ENCODE measurements at regions not wholly inside any gene's neighbourhood (a gene's known extent, or its start where the extent isn't known, plus 50 kb on each side); places are given as distances from the start of the nearest gene placed in this dataset.

GRCh38 chr13:90184355-90184754, 1163.1 kb upstream of the MIR17HG start:
- intact Hi-C loops (cut with micrococcal nuclease; ENCODE audit: unreplicated experiment) = no loop called here
- Histone ChIP-seq H3K4me2 (no peak overlapping the region), H3K27me3 (ENCODE audit: insufficient read depth, low read depth) (no peaks in the 10 kb centered on the region), H3K4me1 (replicated peaks; ENCODE audit: insufficient read depth) (no peaks in the 10 kb centered on the region), H3F3A (ENCODE audit: insufficient read depth, low read depth) (no peaks in the 10 kb centered on the region), H2AFZ (no peak overlapping the region), H3K79me2 (ENCODE audit: low read depth) (no peaks in the 10 kb centered on the region), H3K27ac (no peak overlapping the region), H3K36me3 (ENCODE audit: low read depth) (no peaks in the 10 kb centered on the region), H3K9me2 (ENCODE audit: insufficient read depth) (no peaks in the 10 kb centered on the region), H3K4me3 (no peak overlapping the region), H4K20me1 (ENCODE audit: insufficient read depth) (no peaks in the 10 kb centered on the region), H3K9me3 (ENCODE audit: insufficient read depth, low read depth) (no peaks in the 10 kb centered on the region)
- TF ChIP-seq EZH2 (IDR thresholded peaks at IDR 0.05; ENCODE audit: low read depth) = no peak
- TF ChIP-seq CTCF (conservative IDR thresholded peaks at IDR 0.05) = no peak
- ChIA-PET CTCF (no interaction called here), POLR2A (ENCODE audit: unreplicated experiment) (no interaction called here)
- no peak for DNase-seq
- BruUV-seq (replicated peaks) = no TSS peak

GRCh38 chr13:90185734-90186133, 1161.8 kb upstream of the MIR17HG start:
- H3K9me2 ChIP-seq (ENCODE audit: insufficient read depth) = no peaks in the 10 kb centered on the region

GRCh38 chr13:90187478-90188350, 1159.8 kb upstream of the MIR17HG start:
- no peaks in the 10 kb centered on the region for H3K36me3 ChIP-seq (ENCODE audit: low read depth)
- CTCF ChIA-PET = no interaction called here
- POLR2A ChIA-PET (ENCODE audit: unreplicated experiment) = no interaction called here
- TF ChIP-seq CTCF (conservative IDR thresholded peaks at IDR 0.05) = no peak
- no peak for TF ChIP-seq EZH2 (IDR thresholded peaks at IDR 0.05; ENCODE audit: low read depth)
- BruUV-seq (replicated peaks) = no TSS peak
- intact Hi-C loops (cut with micrococcal nuclease; ENCODE audit: unreplicated experiment) = no loop called here
- H3K4me3 ChIP-seq = no peak overlapping the region
- H2AFZ ChIP-seq = no peak overlapping the region
- no peak overlapping the region for H3K4me2 ChIP-seq
- no peaks in the 10 kb centered on the region for H3K9me3 ChIP-seq (ENCODE audit: insufficient read depth, low read depth)
- H3F3A ChIP-seq (ENCODE audit: insufficient read depth, low read depth) = no peaks in the 10 kb centered on the region
- H3K27me3 ChIP-seq (ENCODE audit: insufficient read depth, low read depth) = no peaks in the 10 kb centered on the region
- 0 out of 2 replicates have a peak, but pooled peaks cover 6% of the 10 kb centered on the region for H3K9me2 ChIP-seq (ENCODE audit: insufficient read depth)
- H3K79me2 ChIP-seq (ENCODE audit: low read depth) = no peaks in the 10 kb centered on the region
- no peaks in the 10 kb centered on the region for H3K4me1 ChIP-seq (replicated peaks; ENCODE audit: insufficient read depth)
- H3K27ac ChIP-seq = no peak overlapping the region
- DNase-seq = no peak
- H4K20me1 ChIP-seq (ENCODE audit: insufficient read depth) = no peaks in the 10 kb centered on the region

More at GRCh38 chr13:90185734-90186133, 1161.8 kb upstream of the MIR17HG start:
- Histone ChIP-seq H3K36me3 (ENCODE audit: low read depth) (no peaks in the 10 kb centered on the region), H3K27ac (no peak overlapping the region), H3K79me2 (ENCODE audit: low read depth) (no peaks in the 10 kb centered on the region), H3K9me3 (ENCODE audit: insufficient read depth, low read depth) (no peaks in the 10 kb centered on the region), H3K4me2 (no peak overlapping the region), H3K4me1 (replicated peaks; ENCODE audit: insufficient read depth) (no peaks in the 10 kb centered on the region), H3K27me3 (ENCODE audit: insufficient read depth, low read depth) (no peaks in the 10 kb centered on the region), H3K4me3 (no peak overlapping the region), H2AFZ (no peak overlapping the region), H3F3A (ENCODE audit: insufficient read depth, low read depth) (no peaks in the 10 kb centered on the region), H4K20me1 (ENCODE audit: insufficient read depth) (no peaks in the 10 kb centered on the region)
- intact Hi-C loops (cut with micrococcal nuclease; ENCODE audit: unreplicated experiment) = no loop called here
- ChIA-PET CTCF (no interaction called here), POLR2A (ENCODE audit: unreplicated experiment) (no interaction called here)
- TF ChIP-seq EZH2 (IDR thresholded peaks at IDR 0.05; ENCODE audit: low read depth) (no peak), CTCF (conservative IDR thresholded peaks at IDR 0.05) (no peak)
- no TSS peak for BruUV-seq (replicated peaks)
- no peak for DNase-seq
